ENCODE measurements at regions not wholly inside any gene's neighbourhood (a gene's known extent, or its start where the extent isn't known, plus 50 kb on each side); places are given as distances from the start of the nearest gene placed in this dataset.
"Not testable (repeated sequence)": the region's sequence is repeated elsewhere in the genome, so short reads cannot be mapped to it uniquely, and the experiment has no call there.

- no peaks in the 10 kb centered on the region for H3K36me3 ChIP-seq (ENCODE audit: control insufficient read depth, insufficient read depth, low read length)
- H3K4me1 ChIP-seq (ENCODE audit: control insufficient read depth, insufficient read depth, low read length) = peaks cover 32% of the 10 kb centered on the region
- H3K9me3 ChIP-seq (ENCODE audit: control insufficient read depth, low read depth, low read length) = no peaks in the 10 kb centered on the region
- no peak overlapping the region for H3K27ac ChIP-seq (ENCODE audit: low read length)
- no peak overlapping the region for H3K4me3 ChIP-seq (ENCODE audit: low read length)
- no peaks in the 10 kb centered on the region for H3K27me3 ChIP-seq (ENCODE audit: control insufficient read depth, insufficient read depth, low read length)
- no peak for DNase-seq
- WGBS (ENCODE audit: insufficient coverage, low lambda C conversion rate) = 80% methylated on average over 1 of the region's 2 CpGs
Observed at GRCh38 chr4:38409852-38410251, 254.1 kb upstream of the KLF3 start.

GRCh38 chr4:38411092-38411491 lies 252.9 kb upstream of the KLF3 start:
- H3K36me3 ChIP-seq (ENCODE audit: control insufficient read depth, insufficient read depth, low read length) = no peaks in the 10 kb centered on the region
- 86% methylated on average over 1 of the region's 4 CpGs for WGBS (ENCODE audit: insufficient coverage, low lambda C conversion rate)
- H3K27me3 ChIP-seq (ENCODE audit: control insufficient read depth, insufficient read depth, low read length) = no peaks in the 10 kb centered on the region
- no peak overlapping the region for H3K4me3 ChIP-seq (ENCODE audit: low read length)
- peaks cover 32% of the 10 kb centered on the region for H3K4me1 ChIP-seq (ENCODE audit: control insufficient read depth, insufficient read depth, low read length)
- H3K27ac ChIP-seq (ENCODE audit: low read length) = peak overlapping the region; percentile 58
- peak; percentile 84 to 92 for DNase-seq
- H3K9me3 ChIP-seq (ENCODE audit: control insufficient read depth, low read depth, low read length) = no peaks in the 10 kb centered on the region

GRCh38 chr4:38411981-38412536 lies 251.9 kb upstream of the KLF3 start:
- Histone ChIP-seq H3K4me1 (ENCODE audit: control insufficient read depth, insufficient read depth, low read length) (peaks cover 34% of the 10 kb centered on the region), H3K9me3 (ENCODE audit: control insufficient read depth, low read depth, low read length) (no peaks in the 10 kb centered on the region), H3K36me3 (ENCODE audit: control insufficient read depth, insufficient read depth, low read length) (no peaks in the 10 kb centered on the region), H3K27me3 (ENCODE audit: control insufficient read depth, insufficient read depth, low read length) (no peaks in the 10 kb centered on the region), H3K4me3 (ENCODE audit: low read length) (no peak overlapping the region), H3K27ac (ENCODE audit: low read length) (no peak overlapping the region)
- DNase-seq = no peak
- 60% methylated on average over 1 of the region's 5 CpGs for WGBS (ENCODE audit: insufficient coverage, low lambda C conversion rate)

DNA sequence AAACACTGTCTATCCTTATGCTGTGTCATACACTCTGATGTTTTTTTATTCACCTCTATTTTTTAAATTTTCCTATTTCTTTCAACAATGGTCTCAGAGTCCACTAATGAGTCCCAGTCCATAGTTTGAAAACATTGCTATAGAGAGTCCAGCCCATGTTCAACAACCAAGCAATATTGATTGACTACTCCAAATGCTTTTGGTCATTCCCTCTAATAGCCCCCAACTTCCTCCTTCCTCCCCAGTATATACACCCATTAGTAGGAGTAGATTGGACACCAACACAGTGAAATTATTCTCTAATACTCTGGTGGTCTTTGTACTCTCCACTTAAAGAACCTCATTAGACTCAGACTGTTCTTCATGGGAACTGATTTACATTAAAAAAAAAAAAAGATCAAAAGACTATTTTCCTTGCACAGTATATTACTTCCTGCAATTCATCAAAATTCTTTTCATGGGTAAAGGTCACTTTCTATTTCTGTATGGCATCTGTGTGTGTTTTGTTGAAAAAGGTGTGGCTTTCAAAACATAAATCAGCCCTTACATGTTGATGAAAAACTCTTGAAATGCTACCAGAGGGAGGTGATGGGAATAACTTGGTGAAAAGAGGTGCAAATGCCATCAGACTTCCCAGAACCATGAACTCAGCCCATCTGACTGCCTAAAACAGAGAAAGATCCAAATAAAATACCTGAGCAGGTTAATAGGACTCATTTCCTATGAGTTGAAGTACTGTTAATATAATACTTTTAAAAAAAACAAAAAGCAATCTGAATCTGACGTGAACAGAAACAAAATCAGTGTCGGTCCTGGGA lies 250.3 kb upstream of the KLF3 start:
- peak; percentile 57 to 89 for DNase-seq
- Histone ChIP-seq H3K27me3 (ENCODE audit: control insufficient read depth, insufficient read depth, low read length) (no peaks in the 10 kb centered on the region), H3K4me3 (ENCODE audit: low read length) (no peak overlapping the region), H3K36me3 (ENCODE audit: control insufficient read depth, insufficient read depth, low read length) (no peaks in the 10 kb centered on the region), H3K9me3 (ENCODE audit: control insufficient read depth, low read depth, low read length) (no peaks in the 10 kb centered on the region), H3K27ac (ENCODE audit: low read length) (peak overlapping the region; percentile 67), H3K4me1 (ENCODE audit: control insufficient read depth, insufficient read depth, low read length) (peaks cover 37% of the 10 kb centered on the region)
- 70% methylated on average over 2 of the region's 2 CpGs for WGBS (ENCODE audit: insufficient coverage, low lambda C conversion rate)

GRCh38 chr4:38414410-38414809 lies 249.6 kb upstream of the KLF3 start:
- no peak overlapping the region for H3K4me3 ChIP-seq (ENCODE audit: low read length)
- H3K4me1 ChIP-seq (ENCODE audit: control insufficient read depth, insufficient read depth, low read length) = peaks cover 37% of the 10 kb centered on the region
- H3K27ac ChIP-seq (ENCODE audit: low read length) = peak overlapping the region; percentile 67

GRCh38 chr4:38415682-38416081 lies 248.3 kb upstream of the KLF3 start:
- H3K4me3 ChIP-seq (ENCODE audit: low read length) = no peak overlapping the region
- peaks cover 34% of the 10 kb centered on the region for H3K4me1 ChIP-seq (ENCODE audit: control insufficient read depth, insufficient read depth, low read length)
- no peak overlapping the region for H3K27ac ChIP-seq (ENCODE audit: low read length)
- no peaks in the 10 kb centered on the region for H3K36me3 ChIP-seq (ENCODE audit: control insufficient read depth, insufficient read depth, low read length)
- H3K9me3 ChIP-seq (ENCODE audit: control insufficient read depth, low read depth, low read length) = peaks cover 5% of the 10 kb centered on the region
- DNase-seq = peak; percentile 13 to 43
- 62% methylated on average over 3 of the region's 6 CpGs for WGBS (ENCODE audit: insufficient coverage, low lambda C conversion rate)
- H3K27me3 ChIP-seq (ENCODE audit: control insufficient read depth, insufficient read depth, low read length) = no peaks in the 10 kb centered on the region

More at GRCh38 chr4:38414410-38414809, 249.6 kb upstream of the KLF3 start:
- no peaks in the 10 kb centered on the region for H3K36me3 ChIP-seq (ENCODE audit: control insufficient read depth, insufficient read depth, low read length)
- DNase-seq = no peak
- no peaks in the 10 kb centered on the region for H3K9me3 ChIP-seq (ENCODE audit: control insufficient read depth, low read depth, low read length)
- no peaks in the 10 kb centered on the region for H3K27me3 ChIP-seq (ENCODE audit: control insufficient read depth, insufficient read depth, low read length)

DNA sequence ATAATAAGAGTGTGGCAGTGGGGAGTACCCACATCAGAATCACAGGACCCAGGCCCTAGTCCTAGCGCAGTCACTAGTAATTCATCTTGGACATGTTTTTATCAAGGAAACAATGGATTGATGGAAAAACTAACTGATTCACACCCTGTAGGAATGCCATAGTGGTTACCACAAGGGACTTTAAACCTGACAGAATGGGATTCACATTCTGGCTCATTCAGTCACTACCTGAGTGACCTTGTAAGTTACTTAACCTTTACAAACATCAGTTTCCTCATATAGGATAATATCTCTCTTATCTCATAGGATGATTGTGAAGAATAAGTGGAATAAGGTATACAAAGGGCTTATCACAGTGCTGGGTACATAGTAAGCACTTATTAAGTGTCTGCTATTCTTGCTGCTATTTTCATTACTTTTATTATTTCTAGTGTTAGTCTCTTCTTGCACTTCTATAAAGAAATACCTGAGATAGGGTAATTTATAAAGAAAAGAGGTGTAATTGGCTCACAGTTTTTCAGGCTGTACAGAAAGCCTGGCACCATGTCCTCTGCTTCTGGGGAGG lies 247.5 kb upstream of the KLF3 start:
- Histone ChIP-seq H3K27me3 (ENCODE audit: control insufficient read depth, insufficient read depth, low read length) (no peaks in the 10 kb centered on the region), H3K9me3 (ENCODE audit: control insufficient read depth, low read depth, low read length) (peaks cover 5% of the 10 kb centered on the region), H3K27ac (ENCODE audit: low read length) (no peak overlapping the region), H3K4me3 (ENCODE audit: low read length) (no peak overlapping the region), H3K4me1 (ENCODE audit: control insufficient read depth, insufficient read depth, low read length) (peaks cover 27% of the 10 kb centered on the region), H3K36me3 (ENCODE audit: control insufficient read depth, insufficient read depth, low read length) (no peaks in the 10 kb centered on the region)
- DNase-seq = peak; percentile 21 to 43
- WGBS (ENCODE audit: insufficient coverage, low lambda C conversion rate) = no CpG with 5 or more reads among the region's 1 CpG

GRCh38 chr4:38420254-38420653 lies 243.7 kb upstream of the KLF3 start:
- H3K4me1 ChIP-seq (ENCODE audit: control insufficient read depth, insufficient read depth, low read length) = peaks cover 16% of the 10 kb centered on the region
- not testable (repeated sequence) for H3K27ac ChIP-seq (ENCODE audit: low read length); H3K4me3 ChIP-seq (ENCODE audit: low read length); H3K27me3 ChIP-seq (ENCODE audit: control insufficient read depth, insufficient read depth, low read length); H3K36me3 ChIP-seq (ENCODE audit: control insufficient read depth, insufficient read depth, low read length); DNase-seq; H3K9me3 ChIP-seq (ENCODE audit: control insufficient read depth, low read depth, low read length)
- no CpG with 5 or more reads among the region's 4 CpGs for WGBS (ENCODE audit: insufficient coverage, low lambda C conversion rate)

DNA sequence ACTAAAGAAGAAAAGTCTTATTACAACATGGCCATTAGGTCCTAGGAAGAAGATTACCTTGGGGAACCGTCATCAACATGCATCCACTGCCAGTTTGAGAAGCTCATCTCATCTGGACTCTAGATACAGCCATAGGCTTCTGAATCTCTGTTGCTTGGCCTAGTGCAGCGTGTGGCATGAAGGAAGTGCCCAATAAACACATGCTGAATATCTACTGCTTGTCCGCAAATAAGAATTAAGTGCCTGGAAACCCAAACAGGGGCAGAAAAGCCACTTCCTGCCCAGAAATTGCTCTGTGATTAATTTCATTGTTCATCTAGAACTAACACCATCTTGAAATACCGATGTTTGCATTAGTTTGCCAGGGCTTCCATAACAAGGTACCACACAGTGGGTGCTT lies 241.1 kb upstream of the KLF3 start:
- WGBS (ENCODE audit: insufficient coverage, low lambda C conversion rate) = no CpG with 5 or more reads among the region's 4 CpGs
- Histone ChIP-seq H3K27me3 (ENCODE audit: control insufficient read depth, insufficient read depth, low read length) (no peaks in the 10 kb centered on the region), H3K4me1 (ENCODE audit: control insufficient read depth, insufficient read depth, low read length) (peaks cover 13% of the 10 kb centered on the region), H3K36me3 (ENCODE audit: control insufficient read depth, insufficient read depth, low read length) (no peaks in the 10 kb centered on the region), H3K27ac (ENCODE audit: low read length) (no peak overlapping the region), H3K4me3 (ENCODE audit: low read length) (no peak overlapping the region), H3K9me3 (ENCODE audit: control insufficient read depth, low read depth, low read length) (peaks cover 5% of the 10 kb centered on the region)
- DNase-seq = no peak

DNA sequence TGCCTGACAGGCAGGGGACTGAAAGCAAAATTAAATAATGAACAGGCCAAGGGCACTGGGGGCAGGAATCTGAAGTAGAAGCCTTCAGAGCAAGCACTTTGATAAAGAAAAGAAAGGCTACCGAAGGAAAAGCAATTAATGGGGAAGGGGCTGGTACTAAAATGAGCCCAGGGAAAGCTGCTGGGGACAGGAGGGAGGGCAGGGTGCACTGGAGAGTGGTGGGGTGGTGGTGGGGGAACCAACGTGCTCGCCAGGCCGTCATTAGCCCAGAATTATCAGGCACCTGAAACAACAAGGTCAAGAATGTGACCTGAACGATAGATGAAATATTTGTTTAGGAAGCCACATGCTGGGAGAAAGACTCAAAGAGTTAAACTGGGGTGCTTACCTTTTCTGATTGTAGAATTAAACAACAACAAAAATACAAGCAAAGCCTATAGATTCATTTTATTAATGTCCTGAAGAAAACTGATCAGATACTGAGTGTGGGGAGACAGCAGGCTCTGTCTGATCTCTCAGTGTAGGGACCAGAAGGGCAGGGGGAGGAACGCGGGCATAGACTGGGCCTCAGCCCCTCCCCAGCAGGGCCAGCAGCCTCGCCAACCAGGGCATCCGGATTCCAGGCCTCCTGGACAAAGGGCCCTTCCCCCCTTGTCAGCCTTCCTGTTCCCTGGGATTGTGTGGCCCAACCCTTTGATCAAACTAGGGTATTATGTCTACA lies 239.7 kb upstream of the KLF3 start:
- Histone ChIP-seq H3K27me3 (ENCODE audit: control insufficient read depth, insufficient read depth, low read length) (no peaks in the 10 kb centered on the region), H3K4me1 (ENCODE audit: control insufficient read depth, insufficient read depth, low read length) (peaks cover 10% of the 10 kb centered on the region), H3K4me3 (ENCODE audit: low read length) (no peak overlapping the region), H3K36me3 (ENCODE audit: control insufficient read depth, insufficient read depth, low read length) (no peaks in the 10 kb centered on the region), H3K9me3 (ENCODE audit: control insufficient read depth, low read depth, low read length) (peaks cover 5% of the 10 kb centered on the region), H3K27ac (ENCODE audit: low read length) (no peak overlapping the region)
- peak; percentile 54 to 71 for DNase-seq
- WGBS (ENCODE audit: insufficient coverage, low lambda C conversion rate) = 26% methylated on average over 2 of the region's 9 CpGs
